ENCODE measurements at regions not wholly inside any gene's neighbourhood (a gene's known extent, or its start where the extent isn't known, plus 50 kb on each side); places are given as distances from the start of the nearest gene placed in this dataset.

GRCh38 chr9:14478175-14479162 lies 164.5 kb upstream of the NFIB start:
- in situ Hi-C loops (cut with MboI; ENCODE audit: low sequenced_read_pairs) = no loop called here
- Histone ChIP-seq H3K9me3 (no peaks in the 10 kb centered on the region; the same call in 1 of the 2 replicates), H3K4me1 (peaks cover 19% of the 10 kb centered on the region), H3K36me3 (replicated peaks) (no peaks in the 10 kb centered on the region), H3K27me3 (ENCODE audit: low read depth) (no peaks in the 10 kb centered on the region; the same call in 1 of the 2 replicates), H3K4me3 (no peak overlapping the region)
- DNase-seq (ENCODE audit: low spot score in 2 of 2) = no peak

GRCh38 chr9:14471041-14471440 lies 157.1 kb upstream of the NFIB start:
- in situ Hi-C loops (cut with MboI; ENCODE audit: low sequenced_read_pairs) = no loop called here

GRCh38 chr9:14467675-14468374 lies 153.9 kb upstream of the NFIB start:
- in situ Hi-C loops (cut with MboI; ENCODE audit: low sequenced_read_pairs) = loop anchor here (5.0 kb wide), 1 partner anchor 299 kb away; no protein-coding TSS in a partner anchor
- no peaks in the 10 kb centered on the region for H3K9me3 ChIP-seq
- H3K27me3 ChIP-seq (ENCODE audit: low read depth) = no peaks in the 10 kb centered on the region; the same call in 1 of the 2 replicates
- no peaks in the 10 kb centered on the region for H3K36me3 ChIP-seq (replicated peaks)
- DNase-seq (ENCODE audit: low spot score in 2 of 2) = no peak
- H3K4me3 ChIP-seq = no peak overlapping the region
- 0 out of 2 replicates have a peak, but pooled peaks cover 3% of the 10 kb centered on the region for H3K4me1 ChIP-seq

More at GRCh38 chr9:14471041-14471440, 157.1 kb upstream of the NFIB start:
- Histone ChIP-seq H3K36me3 (replicated peaks) (no peaks in the 10 kb centered on the region), H3K27me3 (ENCODE audit: low read depth) (no peaks in the 10 kb centered on the region), H3K9me3 (no peaks in the 10 kb centered on the region), H3K4me3 (no peak overlapping the region), H3K4me1 (0 out of 2 replicates have a peak, but pooled peaks cover 3% of the 10 kb centered on the region)
- no peak for DNase-seq (ENCODE audit: low spot score in 2 of 2)

GRCh38 chr9:14466828-14467227 lies 152.9 kb upstream of the NFIB start:
- Histone ChIP-seq H3K27me3 (ENCODE audit: low read depth) (no peaks in the 10 kb centered on the region; the same call in 1 of the 2 replicates), H3K4me1 (0 out of 2 replicates have a peak, but pooled peaks cover 3% of the 10 kb centered on the region), H3K4me3 (no peak overlapping the region), H3K36me3 (replicated peaks) (no peaks in the 10 kb centered on the region), H3K9me3 (no peaks in the 10 kb centered on the region)
- in situ Hi-C loops (cut with MboI; ENCODE audit: low sequenced_read_pairs) = loop anchor here (5.0 kb wide), 1 partner anchor 300 kb away; no protein-coding TSS in a partner anchor
- DNase-seq (ENCODE audit: low spot score in 2 of 2) = no peak

- peak in 1 of 2 experiments; percentile 12 for DNase-seq (ENCODE audit: low spot score in 2 of 2)
- Histone ChIP-seq H3K4me3 (no peak overlapping the region), H3K27me3 (ENCODE audit: low read depth) (no peaks in the 10 kb centered on the region; the same call in 1 of the 2 replicates), H3K4me1 (0 out of 2 replicates have a peak, but pooled peaks cover 3% of the 10 kb centered on the region), H3K36me3 (replicated peaks) (no peaks in the 10 kb centered on the region), H3K9me3 (no peaks in the 10 kb centered on the region)
- in situ Hi-C loops (cut with MboI; ENCODE audit: low sequenced_read_pairs) = loop anchor here (5.0 kb wide), 1 partner anchor 301 kb away; no protein-coding TSS in a partner anchor
Observed at GRCh38 chr9:14466429-14466818, 152.5 kb upstream of the NFIB start.

GRCh38 chr9:14462950-14463349 lies 149.0 kb upstream of the NFIB start:
- no peak overlapping the region for H3K4me3 ChIP-seq
- no peaks in the 10 kb centered on the region for H3K9me3 ChIP-seq
- no peak for DNase-seq (ENCODE audit: low spot score in 2 of 2)
- in situ Hi-C loops (cut with MboI; ENCODE audit: low sequenced_read_pairs) = no loop called here
- H3K36me3 ChIP-seq (replicated peaks) = no peaks in the 10 kb centered on the region
- 0 out of 2 replicates have a peak, but pooled peaks cover 3% of the 10 kb centered on the region for H3K4me1 ChIP-seq
- no peaks in the 10 kb centered on the region; the same call in 1 of the 2 replicates for H3K27me3 ChIP-seq (ENCODE audit: low read depth)

- in situ Hi-C loops (cut with MboI; ENCODE audit: low sequenced_read_pairs) = no loop called here
- no peaks in the 10 kb centered on the region for H3K36me3 ChIP-seq (replicated peaks)
- DNase-seq (ENCODE audit: low spot score in 2 of 2) = no peak
- H3K4me3 ChIP-seq = no peak overlapping the region
- no peaks in the 10 kb centered on the region for H3K4me1 ChIP-seq
- H3K27me3 ChIP-seq (ENCODE audit: low read depth) = no peaks in the 10 kb centered on the region
- no peaks in the 10 kb centered on the region for H3K9me3 ChIP-seq
Observed at GRCh38 chr9:14455243-14455642, 141.3 kb upstream of the NFIB start.

GRCh38 chr9:14453286-14453685 lies 139.3 kb upstream of the NFIB start:
- no peak for DNase-seq (ENCODE audit: low spot score in 2 of 2)
- Histone ChIP-seq H3K36me3 (replicated peaks) (no peaks in the 10 kb centered on the region), H3K4me1 (no peaks in the 10 kb centered on the region), H3K9me3 (no peaks in the 10 kb centered on the region), H3K27me3 (ENCODE audit: low read depth) (no peaks in the 10 kb centered on the region; the same call in 1 of the 2 replicates), H3K4me3 (no peak overlapping the region)
- in situ Hi-C loops (cut with MboI; ENCODE audit: low sequenced_read_pairs) = no loop called here

- H3K36me3 ChIP-seq (replicated peaks) = no peaks in the 10 kb centered on the region
- no peaks in the 10 kb centered on the region for H3K4me1 ChIP-seq
- H3K9me3 ChIP-seq = no peaks in the 10 kb centered on the region; the same call in 1 of the 2 replicates
- in situ Hi-C loops (cut with MboI; ENCODE audit: low sequenced_read_pairs) = no loop called here
- no peak for DNase-seq (ENCODE audit: low spot score in 2 of 2)
- H3K27me3 ChIP-seq (ENCODE audit: low read depth) = no peaks in the 10 kb centered on the region; the same call in 1 of the 2 replicates
- H3K4me3 ChIP-seq = no peak overlapping the region
Observed at GRCh38 chr9:14452539-14452938, 138.6 kb upstream of the NFIB start.

- DNase-seq (ENCODE audit: low spot score in 2 of 2) = no peak
- in situ Hi-C loops (cut with MboI; ENCODE audit: low sequenced_read_pairs) = no loop called here
- no peaks in the 10 kb centered on the region; the same call in 1 of the 2 replicates for H3K9me3 ChIP-seq
- no peaks in the 10 kb centered on the region; the same call in 1 of the 2 replicates for H3K27me3 ChIP-seq (ENCODE audit: low read depth)
- H3K4me1 ChIP-seq = no peaks in the 10 kb centered on the region
- H3K36me3 ChIP-seq (replicated peaks) = no peaks in the 10 kb centered on the region
- H3K4me3 ChIP-seq = no peak overlapping the region
Observed at GRCh38 chr9:14451949-14452348, 138.0 kb upstream of the NFIB start.

GRCh38 chr9:14447103-14447502 lies 133.2 kb upstream of the NFIB start:
- Histone ChIP-seq H3K4me1 (no peaks in the 10 kb centered on the region), H3K4me3 (no peak overlapping the region), H3K36me3 (replicated peaks) (no peaks in the 10 kb centered on the region), H3K9me3 (no peaks in the 10 kb centered on the region; the same call in 1 of the 2 replicates), H3K27me3 (ENCODE audit: low read depth) (no peaks in the 10 kb centered on the region; the same call in 1 of the 2 replicates)
- DNase-seq (ENCODE audit: low spot score in 2 of 2) = no peak
- in situ Hi-C loops (cut with MboI; ENCODE audit: low sequenced_read_pairs) = loop anchor here (25.0 kb wide), 2 partner anchors 1035 to 1410 kb away; no protein-coding TSS in a partner anchor

GRCh38 chr9:14445946-14446345 lies 132.0 kb upstream of the NFIB start:
- in situ Hi-C loops (cut with MboI; ENCODE audit: low sequenced_read_pairs) = loop anchor here (25.0 kb wide), 2 partner anchors 1034 to 1409 kb away; no protein-coding TSS in a partner anchor
- Histone ChIP-seq H3K27me3 (ENCODE audit: low read depth) (no peaks in the 10 kb centered on the region; the same call in 1 of the 2 replicates), H3K4me1 (no peaks in the 10 kb centered on the region), H3K9me3 (no peaks in the 10 kb centered on the region; the same call in 1 of the 2 replicates), H3K36me3 (replicated peaks) (no peaks in the 10 kb centered on the region), H3K4me3 (no peak overlapping the region)
- DNase-seq (ENCODE audit: low spot score in 2 of 2) = no peak

- Histone ChIP-seq H3K36me3 (replicated peaks) (no peaks in the 10 kb centered on the region), H3K4me3 (no peak overlapping the region), H3K9me3 (no peaks in the 10 kb centered on the region; the same call in 1 of the 2 replicates), H3K27me3 (ENCODE audit: low read depth) (no peaks in the 10 kb centered on the region), H3K4me1 (peaks cover 8% of the 10 kb centered on the region)
- in situ Hi-C loops (cut with MboI; ENCODE audit: low sequenced_read_pairs) = loop anchor here (25.0 kb wide), 2 partner anchors 1031 to 1406 kb away; no protein-coding TSS in a partner anchor
- no peak for DNase-seq (ENCODE audit: low spot score in 2 of 2)
Observed at GRCh38 chr9:14442956-14443355, 129.0 kb upstream of the NFIB start.

Measured in HAP-1 (cell line).